Aorta (tissue), 5 donors: ENCODE measurements at regions not wholly inside any gene's neighbourhood (a gene's known extent, or its start where the extent isn't known, plus 50 kb on each side); places are given as distances from the start of the nearest gene placed in this dataset.
"Not testable (repeated sequence)": the region's sequence is repeated elsewhere in the genome, so short reads cannot be mapped to it uniquely, and the experiment has no call there.

ENCODE experiments used
- ATAC-seq: fragments of 200-7000 bp; cut with Tn5 transposase; one replicate; pipeline ENCODE4 v1.9.1; 2022; ENCODE audit warnings: moderate library complexity; ENCODE audit not compliant: low FRiP score
- DNase-seq, 2 donors: peaks; one replicate each; pipeline ENCODE4 v3.0.0-alpha.2; 2020
- H3K27ac ChIP-seq, 2 donors: one replicate each; pipeline ENCODE4 v1.5.1; 2013; ENCODE audit warnings: low read length in 2 of 2, mild to moderate bottlenecking in 2 of 2, moderate library complexity in 2 of 2, control low read depth in 1 of 2, inconsistent platforms in 1 of 2, low read depth in 1 of 2
- H3K27me3 ChIP-seq, 2 donors: one replicate each; pipeline ENCODE4 v1.6.1; 2013; ENCODE audit warnings: control low read depth in 1 of 2, low read length in 1 of 2, mild to moderate bottlenecking in 1 of 2, moderate library complexity in 1 of 2; ENCODE audit not compliant: insufficient read depth in 2 of 2, control insufficient read depth in 1 of 2
- H3K36me3 ChIP-seq, 2 donors: one replicate each; pipeline ENCODE4 v1.6.1; 2013; ENCODE audit warnings: control low read depth in 1 of 2, low read length in 1 of 2, mild to moderate bottlenecking in 1 of 2; ENCODE audit not compliant: insufficient read depth in 2 of 2, control insufficient read depth in 1 of 2
- H3K4me1 ChIP-seq, 2 donors: one replicate each; pipeline ENCODE4 v1.6.1; 2013; ENCODE audit warnings: low read length in 2 of 2, control low read depth in 1 of 2, mild to moderate bottlenecking in 1 of 2, moderate library complexity in 1 of 2; ENCODE audit not compliant: insufficient read depth in 2 of 2, control insufficient read depth in 1 of 2
- H3K4me3 ChIP-seq, 2 donors: one replicate each; pipeline ENCODE4 v1.5.1; 2013; ENCODE audit warnings: low read length in 2 of 2, control low read depth in 1 of 2, mild to moderate bottlenecking in 1 of 2
- H3K9me3 ChIP-seq: one replicate; pipeline ENCODE4 v1.6.1; 2013; ENCODE audit warnings: mild to moderate bottlenecking, low read length; ENCODE audit not compliant: control insufficient read depth
- WGBS, 2 donors: extraction: QIAGEN DNeasy Blood & Tissue Kit; methylation state at CpG; one replicate each; pipeline ENCODE4 v1.1.7; 2013; 5-methylcytosine and 5-hydroxymethylcytosine counted together
- intact Hi-C, 2 donors: fragments of 100-400 bp; cut with DNase I; formaldehyde crosslinking; loops; one replicate each; pipeline versions ENCODE4 v1.14.2 to v1.15.0; 2022
- donor health status: healthy with polysubstance abuse.
- donor health status: Bipolar disorder and iron deficiency.
- donor health status: DM: no; HTN: no; CAD: no.
- donor health status: DM: no; HTN: no; CAD: no.
- donor health status: DM: yes; HTN: yes; CAD: no.

- H3K27me3 ChIP-seq, H3K4me3 ChIP-seq, H3K36me3 ChIP-seq, H3K4me1 ChIP-seq, H3K27ac ChIP-seq, ATAC-seq, DNase-seq, intact Hi-C loops, H3K9me3 ChIP-seq: not testable (repeated sequence)
- 89 to 92% methylated on average over 12 of the region's 12 CpGs for WGBS, 2 donors
Observed at GRCh38 chr2:228352980-228353379, 171.5 kb upstream of the SPHKAP start.

GRCh38 chr2:228352048-228352447 lies 170.6 kb upstream of the SPHKAP start:
- H3K27me3 ChIP-seq = no peaks in the 10 kb centered on the region
- H3K9me3 ChIP-seq = no peaks in the 10 kb centered on the region
- no peak overlapping the region for H3K27ac ChIP-seq
- 39 to 40% methylated on average over 1 of the region's 1 CpG for WGBS, 2 donors
- intact Hi-C loops = no loop called here
- no peaks in the 10 kb centered on the region for H3K36me3 ChIP-seq
- ATAC-seq = no peak
- DNase-seq = no peak
- H3K4me3 ChIP-seq = no peak overlapping the region
- no peaks in the 10 kb centered on the region for H3K4me1 ChIP-seq

GRCh38 chr2:228348516-228349064 lies 167.1 kb upstream of the SPHKAP start:
- peaks cover 0 to 2% of the 10 kb centered on the region in 2 donors for H3K4me1 ChIP-seq
- H3K36me3 ChIP-seq = no peaks in the 10 kb centered on the region
- intact Hi-C loops = no loop called here
- H3K27me3 ChIP-seq = no peaks in the 10 kb centered on the region
- no peak overlapping the region for H3K27ac ChIP-seq
- H3K4me3 ChIP-seq = no peak overlapping the region
- ATAC-seq = no peak
- no peak for DNase-seq
- H3K9me3 ChIP-seq = no peaks in the 10 kb centered on the region

GRCh38 chr2:228344531-228344930 lies 163.0 kb upstream of the SPHKAP start:
- H3K36me3 ChIP-seq = no peaks in the 10 kb centered on the region
- no peak overlapping the region for H3K4me3 ChIP-seq
- no peaks in the 10 kb centered on the region for H3K27me3 ChIP-seq
- DNase-seq = no peak
- ATAC-seq = no peak
- intact Hi-C loops = no loop called here
- H3K27ac ChIP-seq = no peak overlapping the region
- WGBS, 2 donors = 67 to 68% methylated on average over 2 of the region's 2 CpGs
- H3K4me1 ChIP-seq = peaks cover 0 to 2% of the 10 kb centered on the region in 2 donors
- H3K9me3 ChIP-seq = no peaks in the 10 kb centered on the region

GRCh38 chr2:228339525-228339924 lies 158.0 kb upstream of the SPHKAP start:
- Histone ChIP-seq H3K27me3 (no peaks in the 10 kb centered on the region), H3K4me3 (no peak overlapping the region), H3K9me3 (no peaks in the 10 kb centered on the region), H3K27ac (no peak overlapping the region), H3K4me1 (peaks cover 0 to 2% of the 10 kb centered on the region in 2 donors), H3K36me3 (no peaks in the 10 kb centered on the region)
- DNase-seq (no peak), ATAC-seq (no peak)
- intact Hi-C loops = no loop called here

GRCh38 chr2:228334180-228334579 lies 152.7 kb upstream of the SPHKAP start:
- H3K9me3 ChIP-seq = no peaks in the 10 kb centered on the region
- 65 to 72% methylated on average over 2 of the region's 2 CpGs for WGBS, 2 donors
- ATAC-seq (no peak), DNase-seq (no peak)
- H3K27me3 ChIP-seq = no peaks in the 10 kb centered on the region
- H3K4me3 ChIP-seq = no peak overlapping the region
- intact Hi-C loops = no loop called here
- H3K4me1 ChIP-seq = no peaks in the 10 kb centered on the region
- H3K27ac ChIP-seq = no peak overlapping the region
- H3K36me3 ChIP-seq = no peaks in the 10 kb centered on the region

GRCh38 chr2:228329282-228329681 lies 147.8 kb upstream of the SPHKAP start:
- WGBS, 2 donors = 55 to 74% methylated on average over 5 of the region's 5 CpGs
- DNase-seq (no peak), ATAC-seq (no peak)
- Histone ChIP-seq H3K27me3 (no peaks in the 10 kb centered on the region), H3K27ac (no peak overlapping the region), H3K4me1 (no peaks in the 10 kb centered on the region), H3K36me3 (no peaks in the 10 kb centered on the region), H3K4me3 (no peak overlapping the region), H3K9me3 (peaks cover 5% of the 10 kb centered on the region)
- intact Hi-C loops = no loop called here

- intact Hi-C loops = no loop called here
- no peak for ATAC-seq
- Histone ChIP-seq H3K4me3 (no peak overlapping the region), H3K9me3 (no peaks in the 10 kb centered on the region), H3K27me3 (no peaks in the 10 kb centered on the region), H3K27ac (no peak overlapping the region), H3K4me1 (no peaks in the 10 kb centered on the region), H3K36me3 (no peaks in the 10 kb centered on the region)
- no peak for DNase-seq
- 65 to 79% methylated on average over 7 of the region's 7 CpGs for WGBS, 2 donors
Observed at GRCh38 chr2:228321015-228321414, 139.5 kb upstream of the SPHKAP start.

- intact Hi-C loops = no loop called here
Observed at GRCh38 chr2:228318218-228318617, 136.7 kb upstream of the SPHKAP start.

More at GRCh38 chr2:228318218-228318617, 136.7 kb upstream of the SPHKAP start:
- ATAC-seq = no peak
- Histone ChIP-seq H3K4me3 (no peak overlapping the region), H3K27me3 (peaks cover 0 to 1% of the 10 kb centered on the region in 2 donors), H3K36me3 (no peaks in the 10 kb centered on the region), H3K4me1 (no peaks in the 10 kb centered on the region), H3K9me3 (no peaks in the 10 kb centered on the region), H3K27ac (no peak overlapping the region)
- 63 to 67% methylated on average over 1 of the region's 1 CpG for WGBS, 2 donors
- no peak for DNase-seq
